Ovary (tissue), 7 donors: ENCODE measurements at regions not wholly inside any gene's neighbourhood (a gene's known extent, or its start where the extent isn't known, plus 50 kb on each side); places are given as distances from the start of the nearest gene placed in this dataset.

ENCODE experiments used
- DNase-seq, 5 donors: peaks; one replicate each; pipeline ENCODE4 v3.0.0-alpha.2; 2019 to 2020
- H3K27ac ChIP-seq, 2 donors: fragments of 200-600 bp; one replicate each; pipeline versions ENCODE4 v1.5.1 to v1.8.0; 2019 to 2022
- H3K27me3 ChIP-seq: fragments of 200-600 bp; one replicate; pipeline ENCODE4 v1.8.0; 2022
- H3K36me3 ChIP-seq: fragments of 200-600 bp; sonication (generic); one replicate; pipeline ENCODE4 v1.5.1; 2019
- H3K4me1 ChIP-seq: one replicate; pipeline ENCODE4 v1.8.1; 2013; ENCODE audit warnings: mild to moderate bottlenecking, moderate library complexity; ENCODE audit not compliant: insufficient read depth
- H3K4me3 ChIP-seq: fragments of 200-600 bp; sonication (generic); one replicate; pipeline ENCODE4 v1.5.1; 2017
- H3K9me3 ChIP-seq, 2 donors: fragments of 200-600 bp in 1 of 2; sonication (generic) in 1 of 2; one replicate each; pipeline versions ENCODE4 v1.5.1 to v1.8.1; 2013 to 2019; ENCODE audit warnings: mild to moderate bottlenecking in 1 of 2, moderate library complexity in 1 of 2
- EP300 ChIP-seq: sonication (generic); formaldehyde crosslinking; IDR thresholded peaks from one replicate; pipeline ENCODE4 v1.6.1; 2017; ENCODE audit warnings: antibody characterized with exemption
- POLR2A ChIP-seq: fragments of 450-650 bp; IDR thresholded peaks from one replicate; pipeline ENCODE4 v1.6.1; 2017; ENCODE audit warnings: antibody characterized with exemption, mild to moderate bottlenecking, moderate library complexity
- WGBS, 3 donors: extraction: QIAGEN DNeasy Blood & Tissue Kit in 1 of 3; methylation state at CpG; one replicate each; pipeline versions ENCODE4 v1.1.5 to v1.1.7; 2013 to 2017; 5-methylcytosine and 5-hydroxymethylcytosine counted together
- intact Hi-C, 4 donors: fragments of 100-400 bp; cut with DNase I; formaldehyde crosslinking; loops; one replicate each; pipeline versions ENCODE4 v1.11.0 to v1.15.1; 2022 to 2023
- TF ChIP-seq, protein P1 (sequence below), 3 donors: fragments of 450-650 bp in 2 of 3; fragments of 200-600 bp in 1 of 3; IDR thresholded peaks; one replicate each; pipeline versions ENCODE4 v1.5.1 to v1.8.0; 2016 to 2022; ENCODE audit warnings: antibody characterized with exemption in 3 of 3, mild to moderate bottlenecking in 1 of 3
- donor health status: DM: no; HTN: no; CAD: no; lungs with moderate emphysema.
- donor health status: DM: no; HTN: no; CAD: no.
- donor health status: Bipolar disorder and iron deficiency.
- donor health status: DM: no; HTN: no; CAD: no.
- donor health status: DM: yes; HTN: yes; CAD: no.

DNA sequence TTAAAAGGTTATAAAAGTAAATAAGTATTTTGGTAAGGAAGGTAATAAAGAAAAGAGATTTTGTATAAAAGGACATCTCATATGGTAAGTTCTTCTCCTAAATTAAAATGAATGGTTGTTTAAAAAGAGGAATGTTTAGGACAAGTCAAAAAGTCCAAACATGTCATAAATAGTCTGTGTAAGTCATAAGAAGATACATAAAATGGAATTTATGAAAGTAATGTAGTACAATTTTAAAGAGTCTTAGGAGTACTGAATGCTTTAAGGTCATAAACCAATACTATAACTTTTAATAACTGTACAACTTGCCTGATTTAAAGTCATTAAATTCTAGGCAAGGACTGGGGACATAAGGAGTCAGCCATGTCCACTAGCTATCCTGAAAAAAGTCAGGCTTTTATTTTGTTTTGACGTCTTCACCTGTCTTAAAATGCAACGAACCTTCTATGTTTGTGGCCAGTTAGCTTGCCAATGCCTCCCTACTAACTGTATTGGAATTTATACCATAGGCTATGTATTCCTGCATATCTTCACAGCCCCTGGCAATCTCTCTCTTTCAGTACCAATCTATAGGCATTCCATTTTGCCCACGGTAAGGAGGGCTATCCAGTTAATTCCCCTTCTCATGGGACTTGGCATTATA, 312.3 kb upstream of the LRRTM4 start:
- TF ChIP-seq EP300 (no peak), POLR2A (no peak)
- TF ChIP-seq, protein P1, sequence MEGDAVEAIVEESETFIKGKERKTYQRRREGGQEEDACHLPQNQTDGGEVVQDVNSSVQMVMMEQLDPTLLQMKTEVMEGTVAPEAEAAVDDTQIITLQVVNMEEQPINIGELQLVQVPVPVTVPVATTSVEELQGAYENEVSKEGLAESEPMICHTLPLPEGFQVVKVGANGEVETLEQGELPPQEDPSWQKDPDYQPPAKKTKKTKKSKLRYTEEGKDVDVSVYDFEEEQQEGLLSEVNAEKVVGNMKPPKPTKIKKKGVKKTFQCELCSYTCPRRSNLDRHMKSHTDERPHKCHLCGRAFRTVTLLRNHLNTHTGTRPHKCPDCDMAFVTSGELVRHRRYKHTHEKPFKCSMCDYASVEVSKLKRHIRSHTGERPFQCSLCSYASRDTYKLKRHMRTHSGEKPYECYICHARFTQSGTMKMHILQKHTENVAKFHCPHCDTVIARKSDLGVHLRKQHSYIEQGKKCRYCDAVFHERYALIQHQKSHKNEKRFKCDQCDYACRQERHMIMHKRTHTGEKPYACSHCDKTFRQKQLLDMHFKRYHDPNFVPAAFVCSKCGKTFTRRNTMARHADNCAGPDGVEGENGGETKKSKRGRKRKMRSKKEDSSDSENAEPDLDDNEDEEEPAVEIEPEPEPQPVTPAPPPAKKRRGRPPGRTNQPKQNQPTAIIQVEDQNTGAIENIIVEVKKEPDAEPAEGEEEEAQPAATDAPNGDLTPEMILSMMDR (IDR thresholded peaks at IDR 0.05): no peak
- Histone ChIP-seq H3K4me3 (no peak overlapping the region), H3K9me3 (no peaks in the 10 kb centered on the region), H3K27me3 (no peaks in the 10 kb centered on the region), H3K27ac (no peak overlapping the region), H3K36me3 (no peaks in the 10 kb centered on the region), H3K4me1 (no peaks in the 10 kb centered on the region)
- intact Hi-C loops: no loop called here
- 81 to 85% (median 84%) methylated on average over 3 of the region's 3 CpGs for WGBS, 3 donors
- DNase-seq: no peak

DNA sequence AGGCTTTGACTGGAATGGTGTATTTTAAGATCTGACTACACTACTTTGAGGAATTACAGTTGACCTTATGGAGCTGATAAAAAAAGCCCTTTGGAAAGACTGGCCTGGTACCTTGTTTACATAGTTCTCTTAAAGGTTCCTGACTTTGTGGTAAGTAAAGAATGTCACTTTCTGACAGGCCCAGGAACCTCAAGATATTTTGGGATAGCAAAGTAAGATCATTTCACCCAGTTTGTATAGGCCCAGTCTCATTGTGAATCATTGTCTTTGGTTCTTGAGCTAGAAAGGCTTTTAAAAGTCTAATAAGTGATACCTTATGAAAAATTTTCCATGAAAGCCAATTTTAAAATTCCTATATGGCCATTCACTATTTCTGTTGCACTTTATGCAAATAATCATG, 316.3 kb upstream of the LRRTM4 start:
- no peak overlapping the region for H3K4me3 ChIP-seq
- TF ChIP-seq, protein P1 (IDR thresholded peaks at IDR 0.05): no peak
- H3K36me3 ChIP-seq: no peaks in the 10 kb centered on the region
- H3K9me3 ChIP-seq: no peaks in the 10 kb centered on the region
- intact Hi-C loops: no loop called here
- H3K27ac ChIP-seq: no peak overlapping the region
- H3K4me1 ChIP-seq: no peaks in the 10 kb centered on the region
- H3K27me3 ChIP-seq: no peaks in the 10 kb centered on the region
- DNase-seq: no peak

DNA sequence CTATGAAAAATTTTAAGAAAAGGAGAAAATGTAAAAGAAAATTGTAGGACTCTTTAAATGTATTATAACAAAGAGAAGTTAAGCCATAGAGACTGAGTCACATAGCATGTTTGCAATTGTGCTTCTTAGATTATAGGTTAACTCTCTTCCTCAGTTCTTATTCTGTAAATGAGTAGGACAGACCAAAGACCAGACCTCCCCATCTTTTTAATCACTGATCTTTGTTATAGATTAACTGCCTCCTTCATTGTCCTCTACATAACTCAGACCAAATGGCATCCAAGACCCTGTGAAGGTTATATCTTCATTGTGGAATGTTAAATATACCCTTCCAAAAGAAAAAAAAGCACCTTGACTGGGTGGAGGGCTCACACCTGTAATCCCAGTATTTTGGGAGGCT, 316.9 kb upstream of the LRRTM4 start:
- H3K27ac ChIP-seq: no peak overlapping the region
- no peaks in the 10 kb centered on the region for H3K36me3 ChIP-seq
- no peak overlapping the region for H3K4me3 ChIP-seq
- TF ChIP-seq, protein P1 (IDR thresholded peaks at IDR 0.05): no peak
- TF ChIP-seq EP300 (no peak), POLR2A (no peak)
- no peak for DNase-seq
- no peaks in the 10 kb centered on the region for H3K27me3 ChIP-seq
- intact Hi-C loops: no loop called here
- no peaks in the 10 kb centered on the region for H3K9me3 ChIP-seq
- no peaks in the 10 kb centered on the region for H3K4me1 ChIP-seq

DNA sequence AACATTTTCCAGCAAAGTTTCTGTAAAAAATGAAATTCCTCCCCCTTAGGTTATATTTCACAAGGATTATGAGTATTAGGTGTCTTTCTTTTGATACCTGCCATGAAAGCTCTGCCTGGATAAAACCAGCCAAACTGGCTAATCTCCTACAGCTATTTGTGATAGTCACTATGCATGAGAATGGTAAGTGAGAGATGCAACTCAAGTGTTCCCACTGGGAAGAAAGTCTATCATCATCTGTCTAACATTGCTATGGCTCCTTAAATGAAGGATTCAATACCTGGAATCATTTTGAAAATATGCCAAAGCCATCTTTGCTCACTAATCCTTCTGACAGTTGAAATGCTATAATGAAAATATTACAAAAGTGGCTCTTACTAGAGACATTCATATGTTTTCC, 339.9 kb upstream of the LRRTM4 start:
- Histone ChIP-seq H3K36me3 (no peaks in the 10 kb centered on the region), H3K4me3 (no peak overlapping the region), H3K27me3 (no peaks in the 10 kb centered on the region), H3K27ac (no peak overlapping the region), H3K9me3 (peaks cover 0 to 3% of the 10 kb centered on the region in 2 donors), H3K4me1 (no peaks in the 10 kb centered on the region)
- TF ChIP-seq, protein P1 (IDR thresholded peaks at IDR 0.05): no peak
- TF ChIP-seq POLR2A: no peak
- TF ChIP-seq EP300: no peak
- DNase-seq: no peak
- intact Hi-C loops: no loop called here

DNA sequence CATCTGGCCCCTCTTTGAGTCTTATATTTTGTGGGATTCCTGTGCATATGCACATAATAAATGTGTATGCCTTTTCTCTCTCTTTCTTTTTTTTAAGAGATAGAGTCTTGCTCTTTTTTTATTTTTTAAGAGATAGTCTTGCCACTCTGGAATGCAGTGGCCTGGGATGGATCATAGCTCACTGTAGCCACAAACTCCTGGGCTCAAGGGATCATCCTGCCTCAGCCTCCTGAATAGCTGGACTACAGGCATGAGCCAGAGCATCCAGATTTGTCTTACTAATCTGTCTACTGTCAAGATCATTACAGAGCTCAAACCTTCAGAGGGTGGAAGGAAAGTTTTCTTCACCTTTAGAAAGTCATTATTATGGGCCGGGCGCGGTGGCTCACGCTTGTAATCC, 342.2 kb upstream of the LRRTM4 start:
- no peaks in the 10 kb centered on the region for H3K27me3 ChIP-seq
- H3K4me3 ChIP-seq: no peak overlapping the region
- intact Hi-C loops: no loop called here
- no peaks in the 10 kb centered on the region for H3K9me3 ChIP-seq
- WGBS, 3 donors: 93 to 97% (median 96%) methylated on average over 4 of the region's 4 CpGs
- H3K27ac ChIP-seq: no peak overlapping the region
- DNase-seq: no peak
- no peaks in the 10 kb centered on the region for H3K36me3 ChIP-seq
- TF ChIP-seq POLR2A: no peak
- no peak for TF ChIP-seq EP300
- TF ChIP-seq, protein P1 (IDR thresholded peaks at IDR 0.05): no peak
- H3K4me1 ChIP-seq: no peaks in the 10 kb centered on the region
